HEK293 (cell line): ENCODE measurements at regions not wholly inside any gene's neighbourhood (a gene's known extent, or its start where the extent isn't known, plus 50 kb on each side); places are given as distances from the start of the nearest gene placed in this dataset.

ENCODE experiments used
- WT1 ChIP-seq: fragments of 450-650 bp; formaldehyde crosslinking; IDR thresholded peaks from 2 replicates; pipeline ENCODE4 v1.5.1; 2016; ENCODE audit warnings: missing biosample characterization, missing genetic modification characterization
- ZBTB20 ChIP-seq: fragments of 450-650 bp; formaldehyde crosslinking; IDR thresholded peaks from 2 replicates; pipeline ENCODE4 v1.5.1; 2016; ENCODE audit warnings: missing biosample characterization, missing genetic modification characterization
- ZNF514 ChIP-seq: fragments of 450-650 bp; formaldehyde crosslinking; IDR thresholded peaks from 2 replicates; pipeline ENCODE4 v1.5.1; 2016; ENCODE audit warnings: missing biosample characterization, missing genetic modification characterization
- TF ChIP-seq, protein P1 (sequence below): fragments of 450-650 bp; formaldehyde crosslinking; IDR thresholded peaks from 2 replicates; pipeline ENCODE4 v1.5.1; 2016; ENCODE audit warnings: missing biosample characterization, missing genetic modification characterization
- TF ChIP-seq, protein P2 (sequence below): fragments of 450-650 bp; formaldehyde crosslinking; IDR thresholded peaks from 2 replicates; pipeline ENCODE4 v1.5.1; 2016; ENCODE audit warnings: missing biosample characterization, missing genetic modification characterization
- TF ChIP-seq, protein P3 (sequence below): fragments of 450-650 bp; formaldehyde crosslinking; IDR thresholded peaks from 2 replicates; pipeline ENCODE4 v1.5.1; 2016; ENCODE audit warnings: missing biosample characterization, missing genetic modification characterization
- TF ChIP-seq, protein P4 (sequence below): fragments of 450-650 bp; formaldehyde crosslinking; IDR thresholded peaks from 2 replicates; pipeline ENCODE4 v1.5.1; 2016; ENCODE audit warnings: missing biosample characterization, missing genetic modification characterization

DNA sequence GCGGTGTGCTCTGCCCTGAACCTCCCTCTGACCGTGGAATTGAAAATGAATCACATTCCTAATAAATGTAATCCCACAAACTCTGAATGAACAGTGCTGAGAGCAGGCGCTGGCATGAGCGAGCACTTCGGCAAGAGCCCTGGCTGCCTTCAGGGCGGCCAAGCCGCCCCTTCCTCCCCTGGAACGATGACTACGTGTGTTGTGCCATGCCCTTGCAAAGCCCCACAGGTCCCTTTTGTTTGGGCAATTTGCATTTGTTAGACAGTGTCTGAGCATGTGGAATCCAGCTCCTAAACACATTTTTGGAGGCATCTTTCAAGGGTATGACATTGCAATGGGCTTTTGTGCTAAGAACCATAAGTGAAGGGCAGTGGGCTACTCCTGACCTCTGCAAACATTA is 95.6 kb upstream of the MKI67 start:
- no peak for TF ChIP-seq ZNF514 (tag by site-specific recombination)
- TF ChIP-seq, protein P1, sequence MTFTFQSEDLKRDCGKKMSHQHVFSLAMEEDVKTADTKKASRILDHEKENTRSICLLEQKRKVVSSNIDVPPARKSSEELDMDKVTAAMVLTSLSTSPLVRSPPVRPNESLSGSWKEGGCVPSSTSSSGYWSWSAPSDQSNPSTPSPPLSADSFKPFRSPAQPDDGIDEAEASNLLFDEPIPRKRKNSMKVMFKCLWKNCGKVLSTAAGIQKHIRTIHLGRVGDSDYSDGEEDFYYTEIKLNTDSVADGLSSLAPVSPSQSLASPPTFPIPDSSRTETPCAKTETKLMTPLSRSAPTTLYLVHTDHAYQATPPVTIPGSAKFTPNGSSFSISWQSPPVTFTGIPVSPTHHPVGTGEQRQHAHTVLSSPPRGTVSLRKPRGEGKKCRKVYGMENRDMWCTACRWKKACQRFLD (tag by site-specific recombination) = no peak
- TF ChIP-seq, protein P2, sequence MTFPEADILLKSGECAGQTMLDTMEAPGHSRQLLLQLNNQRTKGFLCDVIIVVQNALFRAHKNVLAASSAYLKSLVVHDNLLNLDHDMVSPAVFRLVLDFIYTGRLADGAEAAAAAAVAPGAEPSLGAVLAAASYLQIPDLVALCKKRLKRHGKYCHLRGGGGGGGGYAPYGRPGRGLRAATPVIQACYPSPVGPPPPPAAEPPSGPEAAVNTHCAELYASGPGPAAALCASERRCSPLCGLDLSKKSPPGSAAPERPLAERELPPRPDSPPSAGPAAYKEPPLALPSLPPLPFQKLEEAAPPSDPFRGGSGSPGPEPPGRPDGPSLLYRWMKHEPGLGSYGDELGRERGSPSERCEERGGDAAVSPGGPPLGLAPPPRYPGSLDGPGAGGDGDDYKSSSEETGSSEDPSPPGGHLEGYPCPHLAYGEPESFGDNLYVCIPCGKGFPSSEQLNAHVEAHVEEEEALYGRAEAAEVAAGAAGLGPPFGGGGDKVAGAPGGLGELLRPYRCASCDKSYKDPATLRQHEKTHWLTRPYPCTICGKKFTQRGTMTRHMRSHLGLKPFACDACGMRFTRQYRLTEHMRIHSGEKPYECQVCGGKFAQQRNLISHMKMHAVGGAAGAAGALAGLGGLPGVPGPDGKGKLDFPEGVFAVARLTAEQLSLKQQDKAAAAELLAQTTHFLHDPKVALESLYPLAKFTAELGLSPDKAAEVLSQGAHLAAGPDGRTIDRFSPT (tag by site-specific recombination) = no peak
- TF ChIP-seq, protein P3, sequence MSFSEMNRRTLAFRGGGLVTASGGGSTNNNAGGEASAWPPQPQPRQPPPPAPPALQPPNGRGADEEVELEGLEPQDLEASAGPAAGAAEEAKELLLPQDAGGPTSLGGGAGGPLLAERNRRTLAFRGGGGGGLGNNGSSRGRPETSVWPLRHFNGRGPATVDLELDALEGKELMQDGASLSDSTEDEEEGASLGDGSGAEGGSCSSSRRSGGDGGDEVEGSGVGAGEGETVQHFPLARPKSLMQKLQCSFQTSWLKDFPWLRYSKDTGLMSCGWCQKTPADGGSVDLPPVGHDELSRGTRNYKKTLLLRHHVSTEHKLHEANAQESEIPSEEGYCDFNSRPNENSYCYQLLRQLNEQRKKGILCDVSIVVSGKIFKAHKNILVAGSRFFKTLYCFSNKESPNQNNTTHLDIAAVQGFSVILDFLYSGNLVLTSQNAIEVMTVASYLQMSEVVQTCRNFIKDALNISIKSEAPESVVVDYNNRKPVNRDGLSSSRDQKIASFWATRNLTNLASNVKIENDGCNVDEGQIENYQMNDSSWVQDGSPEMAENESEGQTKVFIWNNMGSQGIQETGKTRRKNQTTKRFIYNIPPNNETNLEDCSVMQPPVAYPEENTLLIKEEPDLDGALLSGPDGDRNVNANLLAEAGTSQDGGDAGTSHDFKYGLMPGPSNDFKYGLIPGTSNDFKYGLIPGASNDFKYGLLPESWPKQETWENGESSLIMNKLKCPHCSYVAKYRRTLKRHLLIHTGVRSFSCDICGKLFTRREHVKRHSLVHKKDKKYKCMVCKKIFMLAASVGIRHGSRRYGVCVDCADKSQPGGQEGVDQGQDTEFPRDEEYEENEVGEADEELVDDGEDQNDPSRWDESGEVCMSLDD (tag by site-specific recombination) = no peak
- TF ChIP-seq, protein P4, sequence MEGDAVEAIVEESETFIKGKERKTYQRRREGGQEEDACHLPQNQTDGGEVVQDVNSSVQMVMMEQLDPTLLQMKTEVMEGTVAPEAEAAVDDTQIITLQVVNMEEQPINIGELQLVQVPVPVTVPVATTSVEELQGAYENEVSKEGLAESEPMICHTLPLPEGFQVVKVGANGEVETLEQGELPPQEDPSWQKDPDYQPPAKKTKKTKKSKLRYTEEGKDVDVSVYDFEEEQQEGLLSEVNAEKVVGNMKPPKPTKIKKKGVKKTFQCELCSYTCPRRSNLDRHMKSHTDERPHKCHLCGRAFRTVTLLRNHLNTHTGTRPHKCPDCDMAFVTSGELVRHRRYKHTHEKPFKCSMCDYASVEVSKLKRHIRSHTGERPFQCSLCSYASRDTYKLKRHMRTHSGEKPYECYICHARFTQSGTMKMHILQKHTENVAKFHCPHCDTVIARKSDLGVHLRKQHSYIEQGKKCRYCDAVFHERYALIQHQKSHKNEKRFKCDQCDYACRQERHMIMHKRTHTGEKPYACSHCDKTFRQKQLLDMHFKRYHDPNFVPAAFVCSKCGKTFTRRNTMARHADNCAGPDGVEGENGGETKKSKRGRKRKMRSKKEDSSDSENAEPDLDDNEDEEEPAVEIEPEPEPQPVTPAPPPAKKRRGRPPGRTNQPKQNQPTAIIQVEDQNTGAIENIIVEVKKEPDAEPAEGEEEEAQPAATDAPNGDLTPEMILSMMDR (tag by site-specific recombination) = no peak
- no peak for TF ChIP-seq WT1 (tag by site-specific recombination)
- TF ChIP-seq ZBTB20 = no peak
